ENCODE measurements at regions not wholly inside any gene's neighbourhood (a gene's known extent, or its start where the extent isn't known, plus 50 kb on each side); places are given as distances from the start of the nearest gene placed in this dataset.
A peak's percentile ranks its signal among the peaks of the same experiment; 100 is the strongest.

- DNase-seq, result no peak
These were observed 76.8 kb upstream of the EPC2 start for GRCh38 chr2:148567716-148568115.

GRCh38 chr2:148568597-148568996 lies 76.0 kb upstream of the EPC2 start:
- peak; percentile 39 for DNase-seq

- no peak for DNase-seq
These were observed 75.3 kb upstream of the EPC2 start for GRCh38 chr2:148569221-148569620.

GRCh38 chr2:148570989-148571388 lies 73.6 kb upstream of the EPC2 start:
- DNase-seq, result no peak

GRCh38 chr2:148577845-148578492 lies 66.6 kb upstream of the EPC2 start:
- DNase-seq, result no peak

GRCh38 chr2:148578493-148578884 lies 66.1 kb upstream of the EPC2 start:
- DNase-seq, result no peak

GRCh38 chr2:148582679-148583511 lies 61.7 kb upstream of the EPC2 start:
- no peak for DNase-seq

- DNase-seq, result no peak
These were observed 58.9 kb upstream of the EPC2 start for GRCh38 chr2:148585696-148586095.

GRCh38 chr2:148586522-148587128 lies 57.9 kb upstream of the EPC2 start:
- DNase-seq, result no peak

GRCh38 chr2:148590612-148591011 lies 53.9 kb upstream of the EPC2 start:
- peak; percentile 72 for DNase-seq

- DNase-seq, result no peak
These were observed 51.8 kb upstream of the EPC2 start for GRCh38 chr2:148592791-148593190.

GRCh38 chr2:148593421-148593820 lies 51.1 kb upstream of the EPC2 start:
- DNase-seq, result no peak

- no peak for DNase-seq
These were observed 50.3 kb upstream of the EPC2 start for GRCh38 chr2:148594216-148594615.

Data from activated CD4-positive, alpha-beta T cell treated with anti-CD3 and anti-CD28 coated beads, Interleukin-10, Interleukin-2, amounts not matched to agents 100 ng/mL and 50 ng/mL, durations not matched to agents 16 hours and 8 hours (primary cell).